DND-41 (cell line): ENCODE measurements at regions not wholly inside any gene's neighbourhood (a gene's known extent, or its start where the extent isn't known, plus 50 kb on each side); places are given as distances from the start of the nearest gene placed in this dataset.

Experiments used
- EZH2 ChIP-seq: IDR thresholded peaks from 3 replicates; pipeline ENCODE4 v1.6.1; 2012; ENCODE audit warnings: borderline replicate concordance, low read depth, mild to moderate bottlenecking, moderate library complexity, low read length, inconsistent platforms; ENCODE audit not compliant: severe bottlenecking
- TF ChIP-seq, protein P1 (sequence below): IDR thresholded peaks from 2 replicates; pipeline ENCODE4 v1.5.1; 2012; ENCODE audit warnings: borderline replicate concordance, low read length, moderate library complexity, mild to moderate bottlenecking; ENCODE audit not compliant: poor library complexity, severe bottlenecking; ENCODE audit errors: extremely low read depth

DNA sequence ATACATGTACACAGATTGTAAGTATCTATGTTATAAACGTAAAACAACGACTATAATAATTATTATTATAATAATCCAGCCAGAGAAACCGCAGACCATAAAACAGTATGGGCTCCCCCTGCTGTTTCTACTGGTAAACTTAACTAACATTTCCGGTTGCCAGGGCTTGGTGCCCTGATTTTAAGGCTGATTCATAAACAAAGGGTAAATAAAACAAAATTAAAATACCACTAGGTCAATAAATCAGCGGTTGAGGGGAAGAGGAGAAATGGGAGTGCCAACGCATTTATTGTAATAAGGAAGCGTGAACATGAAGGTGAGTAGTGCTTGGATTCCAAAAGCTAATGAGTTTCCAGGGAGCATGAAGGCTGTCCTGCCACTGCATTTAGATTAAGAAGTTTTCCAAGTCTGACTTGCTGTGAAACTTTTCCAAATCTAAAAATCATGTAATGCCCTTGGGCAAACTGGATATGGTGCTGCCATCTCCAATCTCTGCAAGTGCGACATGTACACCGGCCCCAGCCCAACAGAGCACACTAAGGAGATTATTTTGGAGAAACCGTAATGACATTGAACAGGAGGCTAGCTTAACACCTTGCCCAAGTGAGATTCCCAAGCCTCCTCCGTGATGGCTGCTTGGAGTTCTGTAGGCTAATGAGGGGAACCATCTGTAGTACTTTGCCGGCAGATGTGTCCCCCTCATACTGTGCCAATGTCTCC is 50.7 kb upstream of the HNRNPA3 start:
- TF ChIP-seq, protein P1, sequence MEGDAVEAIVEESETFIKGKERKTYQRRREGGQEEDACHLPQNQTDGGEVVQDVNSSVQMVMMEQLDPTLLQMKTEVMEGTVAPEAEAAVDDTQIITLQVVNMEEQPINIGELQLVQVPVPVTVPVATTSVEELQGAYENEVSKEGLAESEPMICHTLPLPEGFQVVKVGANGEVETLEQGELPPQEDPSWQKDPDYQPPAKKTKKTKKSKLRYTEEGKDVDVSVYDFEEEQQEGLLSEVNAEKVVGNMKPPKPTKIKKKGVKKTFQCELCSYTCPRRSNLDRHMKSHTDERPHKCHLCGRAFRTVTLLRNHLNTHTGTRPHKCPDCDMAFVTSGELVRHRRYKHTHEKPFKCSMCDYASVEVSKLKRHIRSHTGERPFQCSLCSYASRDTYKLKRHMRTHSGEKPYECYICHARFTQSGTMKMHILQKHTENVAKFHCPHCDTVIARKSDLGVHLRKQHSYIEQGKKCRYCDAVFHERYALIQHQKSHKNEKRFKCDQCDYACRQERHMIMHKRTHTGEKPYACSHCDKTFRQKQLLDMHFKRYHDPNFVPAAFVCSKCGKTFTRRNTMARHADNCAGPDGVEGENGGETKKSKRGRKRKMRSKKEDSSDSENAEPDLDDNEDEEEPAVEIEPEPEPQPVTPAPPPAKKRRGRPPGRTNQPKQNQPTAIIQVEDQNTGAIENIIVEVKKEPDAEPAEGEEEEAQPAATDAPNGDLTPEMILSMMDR = peak; percentile 59
- no peak for TF ChIP-seq EZH2
